ENCODE measurements at regions not wholly inside any gene's neighbourhood (a gene's known extent, or its start where the extent isn't known, plus 50 kb on each side); places are given as distances from the start of the nearest gene placed in this dataset.

- TF ChIP-seq, protein P1, sequence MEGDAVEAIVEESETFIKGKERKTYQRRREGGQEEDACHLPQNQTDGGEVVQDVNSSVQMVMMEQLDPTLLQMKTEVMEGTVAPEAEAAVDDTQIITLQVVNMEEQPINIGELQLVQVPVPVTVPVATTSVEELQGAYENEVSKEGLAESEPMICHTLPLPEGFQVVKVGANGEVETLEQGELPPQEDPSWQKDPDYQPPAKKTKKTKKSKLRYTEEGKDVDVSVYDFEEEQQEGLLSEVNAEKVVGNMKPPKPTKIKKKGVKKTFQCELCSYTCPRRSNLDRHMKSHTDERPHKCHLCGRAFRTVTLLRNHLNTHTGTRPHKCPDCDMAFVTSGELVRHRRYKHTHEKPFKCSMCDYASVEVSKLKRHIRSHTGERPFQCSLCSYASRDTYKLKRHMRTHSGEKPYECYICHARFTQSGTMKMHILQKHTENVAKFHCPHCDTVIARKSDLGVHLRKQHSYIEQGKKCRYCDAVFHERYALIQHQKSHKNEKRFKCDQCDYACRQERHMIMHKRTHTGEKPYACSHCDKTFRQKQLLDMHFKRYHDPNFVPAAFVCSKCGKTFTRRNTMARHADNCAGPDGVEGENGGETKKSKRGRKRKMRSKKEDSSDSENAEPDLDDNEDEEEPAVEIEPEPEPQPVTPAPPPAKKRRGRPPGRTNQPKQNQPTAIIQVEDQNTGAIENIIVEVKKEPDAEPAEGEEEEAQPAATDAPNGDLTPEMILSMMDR (IDR thresholded peaks at IDR 0.05), result no peak
- TF ChIP-seq, protein P2, sequence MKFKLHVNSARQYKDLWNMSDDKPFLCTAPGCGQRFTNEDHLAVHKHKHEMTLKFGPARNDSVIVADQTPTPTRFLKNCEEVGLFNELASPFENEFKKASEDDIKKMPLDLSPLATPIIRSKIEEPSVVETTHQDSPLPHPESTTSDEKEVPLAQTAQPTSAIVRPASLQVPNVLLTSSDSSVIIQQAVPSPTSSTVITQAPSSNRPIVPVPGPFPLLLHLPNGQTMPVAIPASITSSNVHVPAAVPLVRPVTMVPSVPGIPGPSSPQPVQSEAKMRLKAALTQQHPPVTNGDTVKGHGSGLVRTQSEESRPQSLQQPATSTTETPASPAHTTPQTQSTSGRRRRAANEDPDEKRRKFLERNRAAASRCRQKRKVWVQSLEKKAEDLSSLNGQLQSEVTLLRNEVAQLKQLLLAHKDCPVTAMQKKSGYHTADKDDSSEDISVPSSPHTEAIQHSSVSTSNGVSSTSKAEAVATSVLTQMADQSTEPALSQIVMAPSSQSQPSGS (CRISPR knock-in tag; IDR thresholded peaks at IDR 0.05; ENCODE audit: borderline replicate concordance, low read depth), result no peak
- TF ChIP-seq FOXP4 (CRISPR knock-in tag; IDR thresholded peaks at IDR 0.05) (no peak), ATF3 (CRISPR knock-in tag; conservative IDR thresholded peaks at IDR 0.05) (no peak), ZMAT4 (CRISPR knock-in tag; IDR thresholded peaks at IDR 0.05) (no peak)
Observed at GRCh38 chr19:34867631-34868030, 59.1 kb upstream of the ZNF30 start.
